Transverse colon (tissue), 4 donors: ENCODE measurements at regions not wholly inside any gene's neighbourhood (a gene's known extent, or its start where the extent isn't known, plus 50 kb on each side); places are given as distances from the start of the nearest gene placed in this dataset.

ENCODE experiments used
- DNase-seq: peaks from one replicate; pipeline ENCODE4 v3.0.0-alpha.2; 2019
- H3K27ac ChIP-seq, 4 donors: fragments of 200-600 bp; sonication (generic); 2 replicates each; pipeline ENCODE4 v1.5.1; 2016 to 2018; ENCODE audit warnings: inconsistent platforms in 4 of 4
- H3K27me3 ChIP-seq: fragments of 200-600 bp; sonication (generic); 2 replicates; pipeline ENCODE4 v1.5.1; 2017; ENCODE audit warnings: inconsistent platforms
- H3K36me3 ChIP-seq, 4 donors: fragments of 200-600 bp; sonication (generic); 2 replicates each; pipeline ENCODE4 v1.5.1; 2017 to 2019; ENCODE audit warnings: inconsistent platforms in 4 of 4
- H3K4me1 ChIP-seq, 4 donors: fragments of 200-600 bp; sonication (generic); 2 replicates each; pipeline ENCODE4 v1.5.1; 2017 to 2020; ENCODE audit warnings: inconsistent platforms in 4 of 4
- H3K4me3 ChIP-seq, 4 donors: fragments of 200-600 bp; sonication (generic); 1 replicate in 1 of 4; 2 replicates in 3 of 4; pipeline versions ENCODE4 v1.5.1 to v1.6.1; 2017 to 2019; ENCODE audit warnings: inconsistent platforms in 4 of 4
- H3K9me3 ChIP-seq, 2 donors: fragments of 200-600 bp; sonication (generic); 2 replicates each; pipeline ENCODE4 v1.5.1; 2017 to 2019; ENCODE audit warnings: inconsistent platforms in 2 of 2
- EP300 ChIP-seq: sonication (generic); formaldehyde crosslinking; IDR thresholded peaks from one replicate; pipeline ENCODE4 v1.6.1; 2017; ENCODE audit warnings: antibody characterized with exemption, low read depth
- POLR2A ChIP-seq: fragments of 450-650 bp; IDR thresholded peaks from one replicate; pipeline ENCODE4 v1.6.1; 2016; ENCODE audit warnings: antibody characterized with exemption, mild to moderate bottlenecking, moderate library complexity
- POLR2AphosphoS5 ChIP-seq, 3 donors: sonication (generic); formaldehyde crosslinking; IDR thresholded peaks; one replicate each; pipeline ENCODE4 v1.6.1; 2016; ENCODE audit warnings: antibody characterized with exemption in 3 of 3
- WGBS, 2 donors: methylation state at CpG; one replicate each; pipeline ENCODE4 v1.1.5; 2018; ENCODE audit warnings: low coverage in 1 of 2; 5-methylcytosine and 5-hydroxymethylcytosine counted together
- in situ Hi-C, 4 donors: fragments of 200-750 bp; cut with MboI; loops; one replicate each; pipeline versions ENCODE4 v1.15.0 to v1.15.1; 2017; ENCODE audit warnings: low sequenced_read_pairs in 3 of 4, low pct_ligation_motif_present in 1 of 4, low pct_unique_long_range_greater_than_20kb in 1 of 4
- intact Hi-C: fragments of 100-400 bp; cut with DNase I; formaldehyde crosslinking; loops from one replicate; pipeline ENCODE4 v1.15.1; 2023; ENCODE audit warnings: low total_unique reads
- TF ChIP-seq, protein P1 (sequence below), 5 experiments: fragments of 200-600 bp in 3 of 5; fragments of 450-650 bp in 2 of 5; sonication (generic) in 3 of 5; IDR thresholded peaks; 1 replicate in 2 of 5; 2 replicates in 3 of 5; pipeline ENCODE4 v1.5.1; 2016 to 2017; ENCODE audit warnings: antibody characterized with exemption in 5 of 5, inconsistent platforms in 3 of 5, mild to moderate bottlenecking in 2 of 5, moderate library complexity in 1 of 5

DNA sequence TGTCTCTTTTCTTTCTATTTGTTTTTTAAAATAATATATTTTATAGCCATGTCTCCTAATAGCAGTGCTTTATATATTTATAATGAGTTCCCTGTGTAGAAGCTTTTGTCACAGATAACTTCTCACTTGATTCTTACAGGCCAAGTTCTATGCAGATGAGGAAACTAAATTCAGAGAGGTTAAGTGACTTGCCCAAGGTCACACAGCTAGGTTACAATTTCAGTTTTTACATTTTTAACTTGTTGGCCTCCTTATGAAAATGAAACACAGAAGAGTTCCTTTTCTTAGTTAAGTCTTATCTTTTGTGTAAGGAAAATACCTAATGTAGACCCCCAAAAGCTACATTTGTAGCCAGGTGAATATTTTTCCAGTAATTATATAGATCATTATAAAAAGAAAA lies 83.3 kb upstream of the SOX2 start:
- no peak overlapping the region for H3K4me3 ChIP-seq
- no peaks in the 10 kb centered on the region for H3K27me3 ChIP-seq
- intact Hi-C loops (no loop called here), in situ Hi-C loops (no loop called here)
- TF ChIP-seq POLR2AphosphoS5 (IDR thresholded peaks at IDR 0.05) (no peak), EP300 (no peak), POLR2A (no peak)
- TF ChIP-seq, protein P1, sequence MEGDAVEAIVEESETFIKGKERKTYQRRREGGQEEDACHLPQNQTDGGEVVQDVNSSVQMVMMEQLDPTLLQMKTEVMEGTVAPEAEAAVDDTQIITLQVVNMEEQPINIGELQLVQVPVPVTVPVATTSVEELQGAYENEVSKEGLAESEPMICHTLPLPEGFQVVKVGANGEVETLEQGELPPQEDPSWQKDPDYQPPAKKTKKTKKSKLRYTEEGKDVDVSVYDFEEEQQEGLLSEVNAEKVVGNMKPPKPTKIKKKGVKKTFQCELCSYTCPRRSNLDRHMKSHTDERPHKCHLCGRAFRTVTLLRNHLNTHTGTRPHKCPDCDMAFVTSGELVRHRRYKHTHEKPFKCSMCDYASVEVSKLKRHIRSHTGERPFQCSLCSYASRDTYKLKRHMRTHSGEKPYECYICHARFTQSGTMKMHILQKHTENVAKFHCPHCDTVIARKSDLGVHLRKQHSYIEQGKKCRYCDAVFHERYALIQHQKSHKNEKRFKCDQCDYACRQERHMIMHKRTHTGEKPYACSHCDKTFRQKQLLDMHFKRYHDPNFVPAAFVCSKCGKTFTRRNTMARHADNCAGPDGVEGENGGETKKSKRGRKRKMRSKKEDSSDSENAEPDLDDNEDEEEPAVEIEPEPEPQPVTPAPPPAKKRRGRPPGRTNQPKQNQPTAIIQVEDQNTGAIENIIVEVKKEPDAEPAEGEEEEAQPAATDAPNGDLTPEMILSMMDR (IDR thresholded peaks at IDR 0.05): no peak
- no peak overlapping the region for H3K27ac ChIP-seq
- no peaks in the 10 kb centered on the region for H3K36me3 ChIP-seq
- H3K9me3 ChIP-seq: no peaks in the 10 kb centered on the region
- H3K4me1 ChIP-seq: no peaks in the 10 kb centered on the region
- DNase-seq: no peak

GRCh38 chr3:181626036-181626435 lies 85.7 kb upstream of the SOX2 start:
- Histone ChIP-seq H3K4me3 (no peak overlapping the region), H3K36me3 (no peaks in the 10 kb centered on the region), H3K4me1 (no peaks in the 10 kb centered on the region), H3K27me3 (no peaks in the 10 kb centered on the region), H3K9me3 (no peaks in the 10 kb centered on the region), H3K27ac (no peak overlapping the region)
- in situ Hi-C loops: no loop called here
- TF ChIP-seq, protein P1 (IDR thresholded peaks at IDR 0.05): no peak
- TF ChIP-seq POLR2A (no peak), EP300 (no peak), POLR2AphosphoS5 (IDR thresholded peaks at IDR 0.05) (no peak)
- DNase-seq: no peak
- intact Hi-C loops: no loop called here
- WGBS, 2 donors: 50 to 54% methylated on average over 1 of the region's 1 CpG

DNA sequence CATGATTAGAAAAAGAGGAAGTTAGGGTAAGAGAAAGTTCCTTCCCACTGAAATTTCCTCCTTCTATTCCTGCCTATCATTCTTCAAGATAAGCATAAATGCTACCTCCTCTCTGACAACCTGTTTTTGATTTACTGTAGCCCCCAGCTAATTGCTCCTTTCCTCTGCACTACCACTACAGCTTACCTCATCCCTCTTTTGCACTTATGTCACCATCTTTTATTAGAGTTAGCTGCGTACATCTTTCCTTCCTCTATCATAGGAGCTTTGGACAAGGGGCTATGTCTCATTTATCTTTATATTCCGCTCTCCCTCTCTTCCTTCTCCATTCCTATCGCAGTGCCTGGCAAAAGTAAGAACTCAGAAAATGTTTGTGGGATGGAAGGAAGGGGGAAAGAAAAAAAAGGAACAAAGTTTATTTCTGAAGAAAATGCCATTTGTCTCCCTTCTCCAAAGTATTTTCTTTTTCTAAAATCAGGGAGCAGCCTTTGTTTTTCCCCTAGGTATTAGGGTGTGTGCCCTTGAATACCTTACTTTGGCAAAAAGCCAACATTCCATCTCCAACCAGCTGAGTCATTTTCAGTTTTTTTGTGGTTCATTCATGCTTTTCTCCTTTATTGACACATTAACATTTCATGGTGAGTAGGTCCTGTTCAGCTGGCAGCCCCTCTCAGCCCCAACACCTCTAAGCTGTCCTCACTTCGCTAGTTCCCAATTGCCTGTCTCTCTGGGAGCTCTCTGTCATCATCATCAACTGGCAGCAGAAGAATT lies 87.6 kb upstream of the SOX2 start:
- TF ChIP-seq EP300 (no peak), POLR2A (no peak), POLR2AphosphoS5 (IDR thresholded peaks at IDR 0.05) (no peak)
- TF ChIP-seq, protein P1 (IDR thresholded peaks at IDR 0.05): no peak
- no peak overlapping the region for H3K4me3 ChIP-seq
- intact Hi-C loops: no loop called here
- DNase-seq: no peak
- no peaks in the 10 kb centered on the region for H3K9me3 ChIP-seq
- H3K36me3 ChIP-seq: no peaks in the 10 kb centered on the region
- in situ Hi-C loops: no loop called here
- WGBS, 2 donors: 44 to 47% methylated on average over 4 of the region's 4 CpGs
- no peaks in the 10 kb centered on the region for H3K27me3 ChIP-seq
- no peak overlapping the region for H3K27ac ChIP-seq
- no peaks in the 10 kb centered on the region for H3K4me1 ChIP-seq

DNA sequence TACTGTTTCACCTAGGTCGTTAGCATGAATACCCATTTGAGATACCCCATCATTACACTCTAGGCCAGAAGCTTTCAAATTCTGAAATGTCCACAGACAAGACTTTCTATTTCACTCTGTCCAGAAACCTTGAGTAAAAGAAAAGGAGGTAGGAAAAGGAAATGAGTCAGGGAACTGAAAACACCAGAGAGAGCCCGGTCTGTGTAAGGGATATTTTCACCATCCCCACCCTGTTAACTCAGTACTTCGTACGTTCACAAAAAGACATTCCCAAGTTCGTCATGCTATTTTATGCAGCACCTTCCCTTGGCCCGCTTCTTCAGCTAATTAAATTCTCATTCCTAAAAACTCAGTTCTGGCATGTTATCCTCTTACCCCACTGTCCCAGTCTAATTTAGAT lies 89.4 kb upstream of the SOX2 start:
- intact Hi-C loops: no loop called here
- no peaks in the 10 kb centered on the region for H3K36me3 ChIP-seq
- 58 to 62% methylated on average over 6 of the region's 6 CpGs for WGBS, 2 donors
- no peaks in the 10 kb centered on the region for H3K4me1 ChIP-seq
- DNase-seq: no peak
- H3K4me3 ChIP-seq: no peak overlapping the region
- no peak overlapping the region for H3K27ac ChIP-seq
- no peak for TF ChIP-seq POLR2A
- no peak for TF ChIP-seq POLR2AphosphoS5 (IDR thresholded peaks at IDR 0.05)
- TF ChIP-seq, protein P1 (IDR thresholded peaks at IDR 0.05): no peak
- no peak for TF ChIP-seq EP300
- no peaks in the 10 kb centered on the region for H3K9me3 ChIP-seq
- no peaks in the 10 kb centered on the region for H3K27me3 ChIP-seq
- in situ Hi-C loops: no loop called here
